ENCODE measurements at regions not wholly inside any gene's neighbourhood (a gene's known extent, or its start where the extent isn't known, plus 50 kb on each side); places are given as distances from the start of the nearest gene placed in this dataset.

DNA sequence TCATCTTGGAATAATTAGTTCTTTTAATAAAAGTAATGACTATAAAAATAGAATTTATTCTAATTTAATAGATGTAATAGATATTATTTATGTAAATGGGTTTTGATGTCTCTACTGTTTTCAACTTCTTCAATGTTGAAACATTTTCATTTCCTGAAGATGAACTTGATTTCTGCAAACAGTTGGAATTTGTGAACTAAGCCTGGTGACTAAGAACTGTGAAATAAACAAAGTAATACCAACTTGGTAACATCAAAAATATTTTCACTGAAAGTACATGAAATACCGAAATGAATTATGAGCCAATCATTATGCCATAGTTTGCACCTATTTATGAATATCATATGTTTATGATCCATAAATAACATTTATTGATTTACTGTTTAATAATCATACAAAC, 143.8 kb upstream of the FGF10 start:
- TF ChIP-seq, protein P1, sequence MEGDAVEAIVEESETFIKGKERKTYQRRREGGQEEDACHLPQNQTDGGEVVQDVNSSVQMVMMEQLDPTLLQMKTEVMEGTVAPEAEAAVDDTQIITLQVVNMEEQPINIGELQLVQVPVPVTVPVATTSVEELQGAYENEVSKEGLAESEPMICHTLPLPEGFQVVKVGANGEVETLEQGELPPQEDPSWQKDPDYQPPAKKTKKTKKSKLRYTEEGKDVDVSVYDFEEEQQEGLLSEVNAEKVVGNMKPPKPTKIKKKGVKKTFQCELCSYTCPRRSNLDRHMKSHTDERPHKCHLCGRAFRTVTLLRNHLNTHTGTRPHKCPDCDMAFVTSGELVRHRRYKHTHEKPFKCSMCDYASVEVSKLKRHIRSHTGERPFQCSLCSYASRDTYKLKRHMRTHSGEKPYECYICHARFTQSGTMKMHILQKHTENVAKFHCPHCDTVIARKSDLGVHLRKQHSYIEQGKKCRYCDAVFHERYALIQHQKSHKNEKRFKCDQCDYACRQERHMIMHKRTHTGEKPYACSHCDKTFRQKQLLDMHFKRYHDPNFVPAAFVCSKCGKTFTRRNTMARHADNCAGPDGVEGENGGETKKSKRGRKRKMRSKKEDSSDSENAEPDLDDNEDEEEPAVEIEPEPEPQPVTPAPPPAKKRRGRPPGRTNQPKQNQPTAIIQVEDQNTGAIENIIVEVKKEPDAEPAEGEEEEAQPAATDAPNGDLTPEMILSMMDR (IDR thresholded peaks at IDR 0.05): no peak
- TF ChIP-seq POLR2A (IDR thresholded peaks at IDR 0.05): no peak

Measured in testis (tissue), 2 donors.